ENCODE measurements at regions not wholly inside any gene's neighbourhood (a gene's known extent, or its start where the extent isn't known, plus 50 kb on each side); places are given as distances from the start of the nearest gene placed in this dataset.

DNA sequence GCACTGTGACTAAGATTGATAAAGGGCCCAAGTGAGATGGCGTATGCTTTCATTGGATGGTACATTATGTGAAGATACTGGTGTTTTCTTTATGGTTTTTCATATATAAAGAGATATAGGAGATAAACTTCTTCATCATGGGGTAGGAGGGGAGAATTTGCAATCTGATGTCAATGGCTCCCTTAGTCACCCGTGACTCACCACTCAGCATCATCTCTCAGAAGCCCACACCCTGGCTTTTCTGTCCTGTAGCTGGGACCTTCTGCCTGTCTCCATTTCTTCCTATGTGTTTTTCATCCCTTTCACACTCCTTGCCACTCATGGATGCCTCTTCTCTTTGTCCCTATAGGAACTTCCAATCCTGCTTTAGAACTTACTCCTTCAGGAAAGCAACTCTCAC lies 114.3 kb upstream of the SEMA6D start:
- TF ChIP-seq EZH2 (IDR thresholded peaks at IDR 0.05): no peak
- TF ChIP-seq CBX3 (IDR thresholded peaks at IDR 0.05; ENCODE audit: low read depth): no peak
- TF ChIP-seq, protein P1, sequence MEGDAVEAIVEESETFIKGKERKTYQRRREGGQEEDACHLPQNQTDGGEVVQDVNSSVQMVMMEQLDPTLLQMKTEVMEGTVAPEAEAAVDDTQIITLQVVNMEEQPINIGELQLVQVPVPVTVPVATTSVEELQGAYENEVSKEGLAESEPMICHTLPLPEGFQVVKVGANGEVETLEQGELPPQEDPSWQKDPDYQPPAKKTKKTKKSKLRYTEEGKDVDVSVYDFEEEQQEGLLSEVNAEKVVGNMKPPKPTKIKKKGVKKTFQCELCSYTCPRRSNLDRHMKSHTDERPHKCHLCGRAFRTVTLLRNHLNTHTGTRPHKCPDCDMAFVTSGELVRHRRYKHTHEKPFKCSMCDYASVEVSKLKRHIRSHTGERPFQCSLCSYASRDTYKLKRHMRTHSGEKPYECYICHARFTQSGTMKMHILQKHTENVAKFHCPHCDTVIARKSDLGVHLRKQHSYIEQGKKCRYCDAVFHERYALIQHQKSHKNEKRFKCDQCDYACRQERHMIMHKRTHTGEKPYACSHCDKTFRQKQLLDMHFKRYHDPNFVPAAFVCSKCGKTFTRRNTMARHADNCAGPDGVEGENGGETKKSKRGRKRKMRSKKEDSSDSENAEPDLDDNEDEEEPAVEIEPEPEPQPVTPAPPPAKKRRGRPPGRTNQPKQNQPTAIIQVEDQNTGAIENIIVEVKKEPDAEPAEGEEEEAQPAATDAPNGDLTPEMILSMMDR (IDR thresholded peaks at IDR 0.05 in 2 of 3, conservative IDR thresholded peaks at IDR 0.05 in 1 of 3; ENCODE audit: borderline replicate concordance in 1 of 3, insufficient read depth in 1 of 3, low read depth in 2 of 3, low read length in 2 of 3): no peak

Measured in HCT116 (cell line).